HG03039 (cell line): ENCODE measurements at regions not wholly inside any gene's neighbourhood (a gene's known extent, or its start where the extent isn't known, plus 50 kb on each side); places are given as distances from the start of the nearest gene placed in this dataset.

ENCODE experiments used
- ATAC-seq: cut with Tn5 transposase; IDR thresholded peaks from one replicate; pipeline ENCODE4 v1.9.1; 2021; ENCODE audit warnings: mild to moderate bottlenecking, moderate library complexity; ENCODE audit not compliant: unreplicated experiment

GRCh38 chr10:4013651-4014121 is 228.7 kb upstream of the KLF6 start:
- peak; percentile 62 for ATAC-seq

DNA sequence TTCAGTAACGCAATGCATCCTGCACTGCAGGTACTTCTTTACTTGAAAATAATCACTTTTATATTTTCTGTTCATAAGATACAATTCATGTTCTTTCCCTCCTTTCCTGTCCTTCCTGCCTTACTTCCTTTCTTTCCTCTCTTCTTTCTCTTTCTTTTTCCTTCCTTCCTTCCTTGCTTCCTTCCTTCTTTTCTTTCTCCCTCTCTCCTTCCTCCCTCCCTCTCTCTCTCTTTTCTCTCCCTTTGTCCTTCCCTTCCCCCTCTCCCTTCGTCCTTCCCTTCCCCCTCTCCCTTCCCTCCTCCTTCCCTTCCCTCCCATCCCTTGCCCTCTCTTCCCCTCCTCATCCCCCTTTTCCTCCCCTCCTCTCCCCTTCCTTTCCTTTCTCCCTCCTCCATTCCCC is 227.8 kb upstream of the KLF6 start:
- ATAC-seq: no peak

GRCh38 chr10:4011136-4011812 is 226.3 kb upstream of the KLF6 start:
- no peak for ATAC-seq

DNA sequence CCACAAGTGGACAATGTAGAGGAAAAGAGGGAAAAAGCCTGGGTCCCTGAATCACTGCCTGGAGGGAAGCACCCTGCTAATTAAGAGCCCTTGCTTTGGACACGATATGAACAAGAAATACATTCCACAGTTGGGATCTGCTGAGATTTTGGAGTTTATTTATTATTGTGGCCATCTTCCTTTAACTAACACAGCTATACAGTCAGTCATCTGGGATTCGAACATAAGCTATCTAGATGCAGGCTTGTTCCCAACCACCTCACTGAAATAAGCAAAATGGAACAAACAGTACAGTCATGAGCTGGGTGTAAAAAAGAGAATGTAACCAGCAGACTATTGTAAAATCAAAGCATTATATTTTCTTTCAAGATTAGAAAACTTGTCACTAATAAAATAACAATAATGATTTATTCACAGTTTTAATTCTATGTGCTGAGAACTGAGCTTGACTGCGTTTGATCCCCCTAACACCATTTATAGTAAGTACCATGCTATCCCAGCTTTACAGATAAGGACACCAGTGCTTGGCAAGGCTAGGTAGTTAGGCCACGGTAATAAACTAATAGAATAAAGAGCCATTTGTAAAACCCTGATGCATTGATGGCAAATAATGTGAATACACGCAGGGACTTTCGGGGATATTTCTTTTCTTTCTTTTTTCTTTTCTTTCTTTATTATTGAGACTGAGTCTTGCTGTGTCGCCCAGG is 223.8 kb upstream of the KLF6 start:
- ATAC-seq: no peak

GRCh38 chr10:4007771-4008170 is 222.8 kb upstream of the KLF6 start:
- no peak for ATAC-seq

DNA sequence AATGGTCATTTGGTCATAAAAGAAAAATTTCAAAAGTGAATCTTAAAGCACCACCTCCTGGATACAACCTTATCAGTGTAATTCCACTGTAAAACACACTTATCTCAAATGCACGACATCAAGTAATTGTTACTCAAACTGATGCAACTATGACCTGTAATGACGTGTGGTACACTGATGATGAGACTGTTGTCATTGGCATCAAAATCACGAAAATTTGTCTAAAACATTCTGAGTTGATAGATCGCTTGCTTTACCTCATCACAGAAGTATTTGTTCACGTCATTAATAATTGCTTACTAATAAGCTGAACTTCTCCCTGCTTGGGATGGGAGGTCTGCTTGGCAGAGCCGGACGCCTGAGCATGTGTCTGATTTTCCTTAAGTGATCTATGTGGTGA is 221.8 kb upstream of the KLF6 start:
- ATAC-seq: no peak

- no peak for ATAC-seq
Observed at GRCh38 chr10:4006051-4006450, 221.0 kb upstream of the KLF6 start.

DNA sequence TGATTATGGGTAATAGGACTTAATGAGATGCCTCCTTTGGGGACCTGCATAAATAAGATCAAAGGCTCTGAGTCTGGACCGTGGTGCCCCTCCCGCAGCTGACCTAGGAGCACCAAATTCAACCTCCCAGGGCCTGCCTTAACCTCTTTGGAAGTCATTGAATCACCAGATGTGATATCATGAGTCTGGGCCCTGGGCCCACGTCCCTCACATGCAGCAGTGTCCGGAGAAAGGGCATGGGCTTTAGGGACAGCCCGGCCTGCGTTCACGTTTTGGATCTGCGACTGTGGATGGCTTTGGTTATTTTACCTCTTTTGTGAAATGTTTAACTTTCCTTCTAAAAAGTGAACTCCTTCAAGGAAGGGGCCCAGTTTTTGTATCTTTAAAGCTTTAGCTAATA is 220.0 kb upstream of the KLF6 start:
- ATAC-seq: no peak

DNA sequence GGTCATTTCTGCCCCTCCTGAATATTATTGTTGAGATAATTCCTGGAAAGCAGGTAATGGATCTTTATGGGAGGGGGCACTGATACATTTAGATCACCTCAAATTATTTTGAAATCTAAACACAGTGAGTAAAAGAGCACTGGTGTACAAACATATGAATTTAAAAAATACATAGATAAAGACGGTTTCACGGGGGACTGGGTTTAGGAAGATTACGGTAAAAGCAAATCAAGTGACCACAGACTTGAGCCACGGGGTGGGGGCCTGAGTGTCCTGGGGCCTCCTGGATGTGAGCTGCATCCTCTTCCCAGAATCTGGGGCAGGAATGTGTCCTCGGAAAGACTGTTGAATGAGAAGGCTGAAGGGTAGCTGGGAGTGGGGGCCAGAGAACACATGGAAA is 219.1 kb upstream of the KLF6 start:
- ATAC-seq: no peak

DNA sequence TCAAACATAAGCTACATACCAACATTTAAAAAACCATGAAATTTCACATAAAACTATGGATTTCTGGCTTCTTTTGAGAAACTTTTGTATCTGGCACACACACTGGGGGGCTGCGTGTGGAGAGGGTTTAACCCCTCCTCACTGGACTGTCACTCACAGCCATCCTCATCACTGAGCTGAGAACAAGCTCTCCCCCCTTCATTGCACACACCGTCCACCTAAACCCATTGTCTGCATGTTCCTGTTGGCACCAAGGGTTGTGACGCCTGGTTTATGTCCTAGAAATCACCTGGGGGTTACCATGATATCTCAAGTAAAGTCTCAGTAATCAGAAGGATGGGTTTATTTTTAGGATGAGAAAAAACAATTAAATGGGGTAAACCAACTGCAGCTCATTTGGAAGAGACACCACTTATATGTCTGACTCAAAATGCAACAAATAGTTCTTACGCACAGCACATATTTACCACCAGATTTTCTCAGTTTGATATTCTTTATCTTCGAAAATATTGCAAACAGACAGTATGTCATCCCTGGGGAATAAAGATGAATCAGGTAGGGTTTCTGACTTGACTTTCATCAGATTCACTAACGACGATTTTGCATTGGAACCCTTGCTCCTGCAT is 218.5 kb upstream of the KLF6 start:
- ATAC-seq: no peak

GRCh38 chr10:4001811-4002210 is 216.8 kb upstream of the KLF6 start:
- ATAC-seq: no peak

GRCh38 chr10:3999642-4000041 is 214.6 kb upstream of the KLF6 start:
- no peak for ATAC-seq

DNA sequence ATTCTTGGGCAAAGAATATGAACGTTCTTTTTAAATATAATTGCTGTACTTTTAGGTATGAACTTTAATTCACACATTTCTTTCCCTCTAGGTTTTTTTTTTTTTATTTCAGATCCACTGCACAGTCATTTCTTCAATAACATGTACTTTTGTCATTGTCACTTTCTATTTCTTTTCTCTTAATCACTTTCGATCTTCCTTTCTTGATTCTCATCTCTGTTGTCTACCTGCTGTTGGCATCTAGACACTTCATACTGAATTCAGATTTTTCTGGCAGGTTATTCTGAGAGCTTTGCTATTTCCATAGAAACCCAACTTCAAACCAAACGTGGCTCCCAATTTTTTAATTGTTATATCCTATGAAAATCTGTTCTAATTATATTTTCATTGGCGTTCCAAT is 211.7 kb upstream of the KLF6 start:
- no peak for ATAC-seq

DNA sequence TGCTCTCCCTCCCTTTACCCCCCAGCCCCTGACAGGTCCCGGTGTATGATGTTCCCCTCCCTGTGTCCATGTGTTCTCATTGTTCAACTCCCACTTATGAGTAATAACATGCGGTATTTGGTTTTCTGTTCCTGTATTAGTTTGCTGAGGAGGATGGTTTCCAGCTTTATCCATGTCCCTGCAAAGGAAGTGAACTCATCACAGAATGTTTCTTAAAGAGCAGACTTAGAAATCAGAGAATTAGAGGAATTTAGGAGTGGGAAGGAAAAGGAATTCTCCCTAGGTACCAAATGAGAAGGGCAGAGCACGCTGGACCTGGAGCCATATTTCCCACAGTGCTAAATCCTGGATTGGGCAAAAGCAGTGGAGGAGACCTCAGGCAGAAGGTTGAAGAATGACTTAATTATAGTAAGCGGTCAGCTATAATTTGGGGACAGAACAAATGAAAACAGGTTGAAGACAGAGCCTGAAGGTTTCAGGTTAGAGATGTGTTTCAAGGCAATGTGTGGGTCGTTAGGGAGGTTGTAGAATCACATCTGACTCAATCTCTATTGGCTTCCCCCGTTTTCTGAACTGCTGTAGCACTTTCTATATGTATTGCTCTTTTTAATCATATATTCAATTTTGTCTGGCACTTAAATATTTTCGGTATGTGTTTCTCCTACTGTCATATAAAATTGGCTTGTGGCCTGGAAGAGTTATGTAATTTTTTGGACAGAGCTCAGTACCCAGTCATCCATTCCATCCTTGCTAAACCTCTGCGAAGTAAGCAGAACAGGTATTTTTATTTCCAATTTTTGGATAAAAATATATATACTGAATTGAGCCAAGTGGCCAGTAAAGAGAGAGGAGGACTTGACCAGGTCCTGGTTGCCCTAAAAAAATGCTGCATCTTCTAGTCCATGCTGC is 210.5 kb upstream of the KLF6 start:
- ATAC-seq: no peak

- no peak for ATAC-seq
Observed at GRCh38 chr10:3992382-3993178, 207.6 kb upstream of the KLF6 start.

DNA sequence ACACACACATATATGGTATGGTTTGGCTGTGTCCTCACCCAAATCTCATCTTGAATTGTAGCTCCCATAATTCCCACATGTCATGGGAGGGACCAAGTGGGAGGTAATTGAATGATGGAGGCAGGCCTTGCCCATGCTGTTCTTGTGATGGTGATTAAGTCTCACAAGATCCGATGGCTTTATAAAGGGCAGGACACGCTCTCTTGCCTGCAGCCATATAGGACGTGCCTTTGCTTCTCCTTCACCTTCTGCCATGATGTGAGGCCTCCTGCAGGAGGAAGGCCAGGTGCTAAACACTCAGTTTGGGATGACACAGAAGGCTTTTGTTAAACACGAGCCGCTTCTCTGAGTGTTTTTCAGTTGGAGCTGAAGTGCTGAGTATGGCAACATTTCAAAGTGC is 205.3 kb upstream of the KLF6 start:
- ATAC-seq: no peak

DNA sequence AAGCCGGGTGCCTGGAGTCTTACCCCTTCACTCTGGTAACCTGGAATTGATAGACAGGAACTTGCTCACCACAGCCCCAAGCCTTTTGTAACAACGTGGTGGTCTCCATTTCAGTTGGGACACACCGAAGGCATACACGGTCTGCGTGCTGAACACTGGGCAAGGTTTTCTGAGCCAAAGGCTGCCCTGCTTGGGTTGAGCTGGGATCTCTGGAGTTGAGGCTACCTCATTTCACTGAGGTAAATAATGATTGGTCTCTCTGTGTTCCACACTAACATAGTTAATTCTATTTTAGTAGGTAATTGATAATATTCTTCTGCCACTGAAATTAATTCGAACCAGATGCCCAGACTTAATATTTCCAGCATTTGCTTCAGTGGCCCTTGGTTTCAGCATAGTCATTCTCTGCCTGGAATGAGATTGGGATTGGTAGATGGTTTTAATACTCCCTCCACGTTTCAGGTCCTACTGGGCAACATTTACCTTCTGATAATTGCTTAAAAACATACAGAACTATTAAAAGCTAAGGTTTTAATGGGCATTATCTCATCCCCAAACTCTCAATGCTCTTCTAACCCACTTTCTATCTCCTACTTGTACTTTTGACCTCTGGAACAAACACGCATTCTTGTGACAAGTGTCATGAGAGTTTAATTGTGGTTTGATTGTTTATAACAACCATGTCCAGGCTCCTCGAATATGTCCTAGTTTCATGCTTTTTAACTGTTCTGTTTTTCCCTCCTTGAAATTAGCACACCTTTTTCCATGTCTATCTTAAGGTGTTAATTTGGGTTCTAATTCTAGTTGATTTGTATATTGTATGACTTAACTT is 202.3 kb upstream of the KLF6 start:
- ATAC-seq: no peak

GRCh38 chr10:3986493-3987142 is 201.6 kb upstream of the KLF6 start:
- ATAC-seq: no peak
